IPS DF 6.9 (cell line): ENCODE measurements at regions not wholly inside any gene's neighbourhood (a gene's known extent, or its start where the extent isn't known, plus 50 kb on each side); places are given as distances from the start of the nearest gene placed in this dataset.

Experiments
- DNase-seq: peaks from one replicate; pipeline ENCODE4 v3.0.0-alpha.2; 2013; ENCODE audit warnings: low read depth, low spot score
- H3K27ac ChIP-seq: one replicate; pipeline ENCODE4 v1.5.1; 2013; ENCODE audit warnings: low read length, control low read depth
- H3K27me3 ChIP-seq: 2 replicates; pipeline ENCODE4 v1.6.1; 2013; ENCODE audit warnings: mild to moderate bottlenecking, low read length; ENCODE audit not compliant: control insufficient read depth, insufficient read depth
- H3K36me3 ChIP-seq: 2 replicates; pipeline ENCODE4 v1.6.1; 2013; ENCODE audit warnings: low read length; ENCODE audit not compliant: control insufficient read depth, insufficient read depth
- H3K4me1 ChIP-seq: 2 replicates; pipeline ENCODE4 v1.6.1; 2013; ENCODE audit warnings: low read length; ENCODE audit not compliant: control insufficient read depth, insufficient read depth
- H3K4me3 ChIP-seq: 2 replicates; pipeline ENCODE4 v1.5.1; 2013; ENCODE audit warnings: mild to moderate bottlenecking, low read length
- H3K9me3 ChIP-seq: 2 replicates; pipeline ENCODE4 v1.6.1; 2013; ENCODE audit warnings: low read length, inconsistent platforms; ENCODE audit not compliant: control insufficient read depth, insufficient read depth
- WGBS: extraction: QIAGEN DNeasy Blood & Tissue Kit; methylation state at CpG from one replicate; pipeline ENCODE4 v1.1.7; 2013; ENCODE audit warnings: mixed read lengths, missing lambda C conversion rate; ENCODE audit not compliant: insufficient read length, insufficient coverage; 5-methylcytosine and 5-hydroxymethylcytosine counted together

DNA sequence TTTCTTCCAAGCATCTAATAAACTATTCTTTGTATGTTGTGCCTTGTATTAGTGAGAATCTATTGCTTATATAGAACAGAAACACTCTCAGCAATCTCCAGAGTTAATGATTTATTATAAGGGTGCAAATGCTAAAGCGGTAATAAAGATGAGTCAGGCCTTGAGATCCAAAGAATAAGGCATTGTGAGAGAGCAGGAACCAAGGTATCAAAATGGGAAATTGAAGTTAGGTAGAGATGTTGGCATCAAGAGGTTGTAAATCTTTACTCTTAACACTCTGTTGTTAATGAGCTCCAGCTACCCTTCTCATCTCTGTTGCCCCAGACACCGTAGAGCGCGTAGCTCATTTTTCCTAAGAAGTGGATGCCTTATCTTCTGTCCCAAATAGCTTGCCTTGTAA is 375.2 kb downstream of the ARL4A start:
- Histone ChIP-seq H3K4me3 (no peak overlapping the region), H3K27me3 (no peaks in the 10 kb centered on the region), H3K9me3 (no peaks in the 10 kb centered on the region), H3K4me1 (no peaks in the 10 kb centered on the region), H3K36me3 (no peaks in the 10 kb centered on the region), H3K27ac (no peak overlapping the region)
- no peak for DNase-seq
- WGBS, result no CpG with 5 or more reads among the region's 4 CpGs

DNA sequence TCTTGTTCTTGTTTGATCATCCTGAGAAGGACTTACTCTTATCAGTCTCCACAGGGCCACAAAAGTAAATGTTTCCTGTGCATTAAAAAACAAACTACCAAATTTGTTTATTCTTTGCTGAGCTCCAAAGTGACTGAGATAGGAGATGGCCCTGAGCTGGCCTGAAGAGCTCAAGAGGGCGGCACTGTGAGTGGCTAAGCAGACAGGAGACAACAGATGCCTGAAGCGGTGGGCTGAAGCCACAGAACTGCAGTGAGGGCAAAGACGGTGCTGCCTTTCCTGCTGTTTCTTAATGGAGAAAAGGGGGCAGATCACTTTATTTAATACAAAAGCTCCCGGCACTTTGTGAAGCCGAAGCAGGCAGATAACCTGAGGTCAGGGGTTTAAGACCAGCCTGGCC is 379.6 kb downstream of the ARL4A start:
- Histone ChIP-seq H3K27ac (no peak overlapping the region), H3K36me3 (no peaks in the 10 kb centered on the region), H3K27me3 (no peaks in the 10 kb centered on the region), H3K9me3 (no peaks in the 10 kb centered on the region), H3K4me1 (no peaks in the 10 kb centered on the region), H3K4me3 (no peak overlapping the region)
- no peak for DNase-seq
- no CpG with 5 or more reads among the region's 5 CpGs for WGBS

DNA sequence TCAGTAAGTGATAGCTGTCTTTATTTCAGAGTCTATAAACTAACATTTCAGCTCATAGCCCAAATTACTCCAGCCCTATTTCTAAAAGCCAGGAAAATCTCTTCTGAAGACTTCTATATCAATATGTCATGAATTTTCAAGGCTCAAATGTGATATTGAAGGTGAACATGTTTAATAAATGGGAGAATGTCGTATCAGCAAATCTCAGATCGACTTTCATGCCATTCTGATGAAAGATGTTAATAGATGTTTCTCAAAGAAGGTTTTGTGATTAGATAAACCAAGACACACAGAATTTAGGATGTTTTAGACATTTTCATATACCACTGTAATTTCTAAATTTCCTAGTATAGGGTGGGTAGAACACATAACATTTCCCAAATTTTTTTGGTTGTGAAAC is 380.6 kb downstream of the ARL4A start:
- no peaks in the 10 kb centered on the region for H3K27me3 ChIP-seq
- H3K9me3 ChIP-seq, result no peaks in the 10 kb centered on the region
- H3K4me1 ChIP-seq, result no peaks in the 10 kb centered on the region
- H3K4me3 ChIP-seq, result no peak overlapping the region
- no peak for DNase-seq
- no peak overlapping the region for H3K27ac ChIP-seq
- WGBS, result no CpG with 5 or more reads among the region's 2 CpGs
- H3K36me3 ChIP-seq, result no peaks in the 10 kb centered on the region

DNA sequence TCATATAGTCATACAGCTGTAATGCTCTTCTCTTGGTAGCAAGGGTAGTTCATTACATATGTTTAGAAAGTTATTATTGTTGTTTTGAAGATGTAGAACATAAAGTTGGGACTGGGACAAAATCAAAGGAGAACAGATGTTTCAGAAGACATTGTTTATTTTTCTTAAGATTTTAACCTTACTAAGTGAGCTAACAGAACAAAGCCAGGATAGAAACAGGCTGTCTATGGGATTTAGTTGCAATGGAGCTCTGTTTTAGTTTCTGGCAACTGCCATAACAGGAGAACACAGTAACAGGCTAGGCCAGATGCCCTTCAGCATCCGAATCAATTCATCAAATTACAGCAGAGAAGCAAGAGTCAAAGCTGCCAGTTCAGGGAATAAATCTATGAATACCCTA is 382.4 kb downstream of the ARL4A start:
- WGBS, result no CpG with 5 or more reads among the region's 1 CpG

DNA sequence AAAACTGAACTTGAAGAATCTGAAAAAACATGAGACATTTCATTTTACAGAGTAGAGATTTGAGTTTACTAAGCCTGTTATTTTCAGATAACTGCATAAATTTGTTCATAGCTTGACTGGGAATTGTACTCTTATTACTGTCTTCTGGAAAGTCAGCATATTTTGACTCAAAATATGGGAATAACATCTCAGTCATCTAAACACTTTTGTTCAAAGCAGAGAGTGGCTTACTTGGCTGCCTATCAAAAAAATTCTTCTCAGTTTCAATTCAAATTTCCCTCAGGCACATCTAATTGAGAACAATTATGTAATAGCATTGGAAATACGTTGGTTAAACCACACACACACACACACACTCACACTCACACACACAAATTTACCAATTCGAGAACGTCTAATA is 384.6 kb downstream of the ARL4A start:
- Histone ChIP-seq H3K9me3 (no peaks in the 10 kb centered on the region), H3K4me1 (no peaks in the 10 kb centered on the region), H3K27ac (no peak overlapping the region), H3K27me3 (no peaks in the 10 kb centered on the region), H3K36me3 (no peaks in the 10 kb centered on the region), H3K4me3 (no peak overlapping the region)
- no peak for DNase-seq
- no CpG with 5 or more reads among the region's 3 CpGs for WGBS

More for the DNA sequence above, 382.4 kb downstream of the ARL4A start:
- Histone ChIP-seq H3K36me3 (no peaks in the 10 kb centered on the region), H3K9me3 (no peaks in the 10 kb centered on the region), H3K4me3 (no peak overlapping the region), H3K27me3 (no peaks in the 10 kb centered on the region), H3K4me1 (no peaks in the 10 kb centered on the region), H3K27ac (no peak overlapping the region)
- DNase-seq, result no peak

DNA sequence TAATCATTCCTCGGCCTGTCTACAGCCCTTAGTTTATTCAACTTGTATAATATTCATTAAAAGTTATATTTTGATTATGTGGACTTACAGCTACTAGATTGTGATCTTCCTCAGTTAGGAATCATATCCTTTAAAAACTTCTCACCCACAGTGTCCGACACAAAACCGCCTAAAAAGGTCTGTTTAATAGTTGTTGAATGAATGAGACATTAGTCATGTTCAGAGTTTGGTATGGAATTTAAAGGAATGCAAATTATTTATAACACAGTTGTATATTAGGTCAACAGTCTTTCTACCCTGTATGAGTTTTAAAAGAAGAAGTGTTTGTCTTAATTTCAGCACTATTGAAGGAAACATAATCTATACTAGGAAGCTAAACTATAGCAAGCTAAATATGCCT is 390.0 kb downstream of the ARL4A start:
- DNase-seq, result no peak
- Histone ChIP-seq H3K36me3 (no peaks in the 10 kb centered on the region), H3K27ac (no peak overlapping the region), H3K4me3 (no peak overlapping the region), H3K27me3 (no peaks in the 10 kb centered on the region), H3K9me3 (no peaks in the 10 kb centered on the region), H3K4me1 (no peaks in the 10 kb centered on the region)
- WGBS, result 100% methylated on average over 1 of the region's 3 CpGs

DNA sequence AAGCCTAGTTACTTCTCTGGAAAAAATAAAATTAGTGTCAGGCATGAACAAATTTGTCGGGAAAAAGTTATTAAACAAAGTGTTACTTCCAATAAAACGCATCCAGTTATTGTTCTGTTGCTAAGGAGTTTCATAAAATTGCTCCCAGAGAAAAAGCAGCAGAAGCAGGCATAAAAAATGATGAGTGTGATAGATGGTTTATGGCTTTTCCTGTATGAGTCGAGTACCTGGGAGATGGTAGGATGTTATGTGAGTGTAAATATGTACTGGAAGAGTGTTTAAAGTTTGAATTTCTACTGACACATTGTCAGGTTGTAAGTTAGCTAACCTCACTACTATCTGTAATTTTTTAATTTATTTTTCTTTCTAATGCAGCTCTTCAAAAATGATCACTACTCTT is 390.7 kb downstream of the ARL4A start:
- Histone ChIP-seq H3K4me3 (no peak overlapping the region), H3K27me3 (no peaks in the 10 kb centered on the region), H3K4me1 (no peaks in the 10 kb centered on the region), H3K9me3 (no peaks in the 10 kb centered on the region), H3K36me3 (no peaks in the 10 kb centered on the region), H3K27ac (no peak overlapping the region)
- WGBS, result 100% methylated on average over 1 of the region's 3 CpGs
- no peak for DNase-seq

DNA sequence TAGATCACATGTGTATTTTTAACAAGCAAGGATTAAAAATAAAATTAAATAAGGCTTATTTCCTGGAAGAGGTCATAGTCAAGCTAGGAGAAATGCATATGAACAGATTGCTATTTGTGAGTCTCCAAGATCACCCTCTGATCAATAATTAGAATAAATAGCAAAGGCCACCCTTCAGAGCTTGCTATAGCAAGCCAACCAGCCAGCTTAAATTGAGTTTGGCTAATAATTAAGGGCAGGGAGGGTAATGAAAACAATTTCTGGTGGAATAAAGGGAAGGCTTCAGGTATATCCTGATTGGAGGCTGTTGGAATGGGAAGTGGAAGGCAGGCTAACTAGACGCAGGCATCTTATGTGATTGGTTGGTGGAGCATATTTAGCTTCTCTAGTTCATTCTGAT is 403.5 kb downstream of the ARL4A start:
- no peak overlapping the region for H3K4me3 ChIP-seq
- H3K27ac ChIP-seq, result no peak overlapping the region
- H3K4me1 ChIP-seq, result no peaks in the 10 kb centered on the region
- H3K27me3 ChIP-seq, result no peaks in the 10 kb centered on the region
- WGBS, result no CpG with 5 or more reads among the region's 1 CpG
- DNase-seq, result no peak
- H3K36me3 ChIP-seq, result no peaks in the 10 kb centered on the region
- no peaks in the 10 kb centered on the region for H3K9me3 ChIP-seq

DNA sequence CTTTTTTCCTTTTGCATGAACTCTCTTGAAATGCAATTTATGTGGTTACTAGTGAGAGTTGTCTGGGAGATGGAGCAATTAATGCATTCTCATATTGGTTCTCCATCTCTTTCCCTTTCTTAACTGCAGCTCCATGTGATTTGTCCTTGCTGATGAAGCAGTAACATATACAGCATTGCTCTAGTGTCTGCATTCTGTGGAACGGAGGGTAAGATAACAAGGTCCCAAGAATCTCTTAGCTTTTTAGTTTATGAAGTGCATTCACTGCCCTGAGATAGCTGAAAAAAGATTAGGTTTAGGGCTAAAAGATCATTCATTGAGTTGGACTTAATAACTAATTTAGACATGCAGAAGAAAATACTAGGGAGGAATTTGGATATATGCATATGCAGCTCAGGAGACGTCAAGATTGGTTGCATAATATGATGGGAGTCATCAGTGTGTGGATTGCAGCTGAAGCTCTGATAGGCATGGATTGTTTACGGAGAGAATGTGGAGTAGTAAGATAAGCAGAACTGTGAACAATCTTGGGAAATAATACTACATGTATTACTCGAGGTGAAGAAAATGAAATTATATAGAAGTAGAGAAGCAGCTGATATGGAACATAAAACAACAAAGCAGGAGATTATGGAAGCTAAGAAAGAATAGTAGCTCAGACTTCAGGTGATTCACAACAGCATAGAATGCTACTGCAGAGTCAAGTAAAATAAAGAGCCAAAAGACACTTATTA is 404.7 kb downstream of the ARL4A start:
- Histone ChIP-seq H3K4me3 (no peak overlapping the region), H3K27ac (no peak overlapping the region), H3K36me3 (no peaks in the 10 kb centered on the region), H3K9me3 (no peaks in the 10 kb centered on the region), H3K4me1 (no peaks in the 10 kb centered on the region), H3K27me3 (no peaks in the 10 kb centered on the region)
- no CpG with 5 or more reads among the region's 4 CpGs for WGBS
- DNase-seq, result no peak

DNA sequence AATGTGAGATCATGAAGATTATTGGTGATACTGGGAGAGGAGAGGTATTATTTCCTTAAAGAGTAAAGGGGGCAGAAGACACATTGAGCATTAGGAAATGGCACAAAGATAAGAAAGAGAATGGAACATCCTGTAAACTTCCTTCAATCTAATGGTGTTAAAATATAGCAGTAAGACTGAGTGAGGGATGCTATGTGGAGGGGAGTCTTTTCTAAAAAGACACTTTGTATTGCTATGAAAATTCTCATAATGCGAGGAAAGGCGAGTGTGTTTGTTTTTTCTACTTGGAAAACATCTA is 405.2 kb downstream of the ARL4A start:
- no peak overlapping the region for H3K27ac ChIP-seq
- H3K36me3 ChIP-seq, result no peaks in the 10 kb centered on the region
- DNase-seq, result no peak
- no peaks in the 10 kb centered on the region for H3K9me3 ChIP-seq
- H3K27me3 ChIP-seq, result no peaks in the 10 kb centered on the region
- no peaks in the 10 kb centered on the region for H3K4me1 ChIP-seq
- WGBS, result no CpG with 5 or more reads among the region's 2 CpGs
- no peak overlapping the region for H3K4me3 ChIP-seq

DNA sequence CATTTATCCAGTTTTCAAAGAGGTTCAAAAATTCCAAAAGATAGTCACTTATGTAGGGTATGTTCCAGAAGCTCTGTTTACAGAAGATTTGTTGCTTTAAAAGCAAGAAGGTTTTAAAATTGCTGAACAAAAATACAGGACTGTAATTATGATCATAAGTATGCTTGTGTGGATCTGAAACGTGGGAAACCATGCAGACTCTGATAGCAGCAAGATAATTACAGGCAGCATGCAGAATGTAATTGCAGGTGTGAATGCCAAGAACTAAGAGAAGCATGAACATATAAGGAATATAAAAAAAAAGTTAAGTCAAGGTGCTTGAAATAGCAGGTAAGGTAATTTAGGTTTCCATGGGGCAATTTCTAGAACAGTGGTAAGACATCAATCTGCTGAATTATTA is 405.7 kb downstream of the ARL4A start:
- no CpG with 5 or more reads among the region's 1 CpG for WGBS
- H3K27ac ChIP-seq, result no peak overlapping the region

More for the DNA sequence above, 405.7 kb downstream of the ARL4A start:
- Histone ChIP-seq H3K4me3 (no peak overlapping the region), H3K27me3 (no peaks in the 10 kb centered on the region), H3K9me3 (no peaks in the 10 kb centered on the region), H3K36me3 (no peaks in the 10 kb centered on the region), H3K4me1 (no peaks in the 10 kb centered on the region)
- DNase-seq, result no peak
